WTC11 (cell line): ENCODE measurements at regions not wholly inside any gene's neighbourhood (a gene's known extent, or its start where the extent isn't known, plus 50 kb on each side); places are given as distances from the start of the nearest gene placed in this dataset.

Source experiments
- ATAC-seq: fragments of 200-7000 bp; cut with Tn5 transposase; 2 replicates; pipeline ENCODE4 v1.10.0; 2021; ENCODE audit warnings: mild to moderate bottlenecking, moderate library complexity
- CTCF ChIA-PET: fragments of 300-600 bp; sonication (Branson Sonifier 250); formaldehyde crosslinking; loops from one replicate; lab custom pipeline; 2021; ENCODE audit warnings: antibody characterized with exemption; lab: Charles Lee
- POLR2A ChIA-PET: fragments of 350-600 bp; sonication (Branson Sonifier 250); formaldehyde crosslinking; loops from one replicate; lab custom pipeline; 2021; ENCODE audit warnings: antibody characterized with exemption; lab: Charles Lee
- DNase-seq: peaks from one replicate; pipeline ENCODE4 v3.0.0; 2021; ENCODE audit warnings: low spot score
- H3K27ac Mint-ChIP-seq: 2 replicates; pipeline ENCODE4 v1.8.0; 2021; ENCODE audit warnings: mixed read lengths
- H3K27me3 Mint-ChIP-seq: 2 replicates; pipeline ENCODE4 v1.8.0; 2021; ENCODE audit warnings: low read depth, mild to moderate bottlenecking, moderate library complexity, mixed read lengths
- H3K36me3 Mint-ChIP-seq: 2 replicates; pipeline ENCODE4 v1.8.0; 2021; ENCODE audit warnings: mixed read lengths
- H3K4me1 Mint-ChIP-seq: 2 replicates; pipeline ENCODE4 v1.8.0; 2022; ENCODE audit warnings: mixed read lengths
- H3K4me3 Mint-ChIP-seq: 2 replicates; pipeline ENCODE4 v1.8.0; 2021; ENCODE audit warnings: mild to moderate bottlenecking, moderate library complexity, mixed read lengths
- H3K9me3 Mint-ChIP-seq: 2 replicates; pipeline ENCODE4 v1.8.0; 2021; ENCODE audit warnings: mixed read lengths
- ATF1 ChIP-seq: sonication (generic); formaldehyde crosslinking; IDR thresholded peaks from 2 replicates; pipeline ENCODE4 v1.8.1; 2023; ENCODE audit warnings: mild to moderate bottlenecking, moderate library complexity, missing genetic modification reagents
- CBFB ChIP-seq: sonication (generic); formaldehyde crosslinking; IDR thresholded peaks from 2 replicates; pipeline ENCODE4 v1.8.1; 2022; ENCODE audit warnings: mild to moderate bottlenecking, low read depth, missing genetic modification reagents
- JAZF1 ChIP-seq: fragments of 250-450 bp; sonication (Bioruptor Pico); IDR thresholded peaks from 2 replicates; pipeline ENCODE4 v1.9.0; 2021; ENCODE audit warnings: moderate library complexity, mild to moderate bottlenecking, inconsistent platforms
- MXD4 ChIP-seq: fragments of 250-450 bp; sonication (Bioruptor Pico); IDR thresholded peaks from 2 replicates; pipeline ENCODE4 v1.8.0; 2021; ENCODE audit warnings: mild to moderate bottlenecking, moderate library complexity, borderline replicate concordance
- NFYB ChIP-seq: sonication (generic); formaldehyde crosslinking; conservative IDR thresholded peaks from 2 replicates; pipeline ENCODE4 v1.8.0; 2022; ENCODE audit warnings: low read depth, missing genetic modification reagents
- NR1H2 ChIP-seq: sonication (generic); formaldehyde crosslinking; IDR thresholded peaks from 2 replicates; pipeline ENCODE4 v1.9.0; 2021; ENCODE audit warnings: mild to moderate bottlenecking, moderate library complexity, missing genetic modification reagents
- NR2C2 ChIP-seq: sonication (generic); formaldehyde crosslinking; IDR thresholded peaks from 2 replicates; pipeline ENCODE4 v1.8.0; 2022; ENCODE audit warnings: mild to moderate bottlenecking, missing genetic modification reagents
- PRRX2 ChIP-seq: fragments of 250-450 bp; sonication (Bioruptor Pico); IDR thresholded peaks from 2 replicates; pipeline ENCODE4 v1.8.0; 2021; ENCODE audit warnings: mild to moderate bottlenecking
- SMAD4 ChIP-seq: sonication (generic); formaldehyde crosslinking; IDR thresholded peaks from 2 replicates; pipeline ENCODE4 v1.8.0; 2022; ENCODE audit warnings: mild to moderate bottlenecking, missing genetic modification reagents
- SOX15 ChIP-seq: fragments of 250-450 bp; sonication (Bioruptor Pico); IDR thresholded peaks from 2 replicates; pipeline ENCODE4 v1.9.0; 2021; ENCODE audit warnings: mild to moderate bottlenecking
- TEAD4 ChIP-seq: sonication (generic); formaldehyde crosslinking; IDR thresholded peaks from 2 replicates; pipeline ENCODE4 v1.8.0; 2022; ENCODE audit warnings: mild to moderate bottlenecking, missing genetic modification reagents
- TP53 ChIP-seq: sonication (generic); formaldehyde crosslinking; IDR thresholded peaks from 2 replicates; pipeline ENCODE4 v1.8.1; 2023; ENCODE audit warnings: mild to moderate bottlenecking, missing genetic modification reagents
- ZNF396 ChIP-seq: fragments of 250-450 bp; sonication (Bioruptor Pico); IDR thresholded peaks from 2 replicates; pipeline ENCODE4 v1.8.0; 2021; ENCODE audit warnings: mild to moderate bottlenecking, moderate library complexity, borderline replicate concordance
- TF ChIP-seq, protein P1 (sequence below): sonication (generic); formaldehyde crosslinking; IDR thresholded peaks from 2 replicates; pipeline ENCODE4 v1.8.0; 2023; ENCODE audit warnings: mild to moderate bottlenecking, missing genetic modification reagents
- TF ChIP-seq, protein P2 (sequence below): sonication (generic); formaldehyde crosslinking; IDR thresholded peaks from 2 replicates; pipeline ENCODE4 v1.8.1; 2023; ENCODE audit warnings: mild to moderate bottlenecking, missing genetic modification reagents, borderline replicate concordance
- TF ChIP-seq, protein P3 (sequence below): sonication (generic); formaldehyde crosslinking; IDR thresholded peaks from 2 replicates; pipeline ENCODE4 v1.8.1; 2023; ENCODE audit warnings: mild to moderate bottlenecking, missing genetic modification reagents, moderate library complexity
- TF ChIP-seq, protein P4 (sequence below): sonication (generic); formaldehyde crosslinking; IDR thresholded peaks from 2 replicates; pipeline ENCODE4 v1.8.0; 2023; ENCODE audit warnings: missing genetic modification reagents
- TF ChIP-seq, protein P5 (sequence below): fragments of 250-450 bp; sonication (Bioruptor Pico); IDR thresholded peaks from 2 replicates; pipeline ENCODE4 v2.1.2; 2022; ENCODE audit warnings: mild to moderate bottlenecking, moderate library complexity
- TF ChIP-seq, protein P6 (sequence below): fragments of 200-600 bp; IDR thresholded peaks from 2 replicates; pipeline ENCODE4 v1.8.0; 2022; ENCODE audit warnings: antibody characterized with exemption
- TF ChIP-seq, protein P7 (sequence below): sonication (generic); formaldehyde crosslinking; IDR thresholded peaks from 2 replicates; pipeline ENCODE4 v1.8.1; 2023; ENCODE audit warnings: mild to moderate bottlenecking, missing genetic modification reagents

DNA sequence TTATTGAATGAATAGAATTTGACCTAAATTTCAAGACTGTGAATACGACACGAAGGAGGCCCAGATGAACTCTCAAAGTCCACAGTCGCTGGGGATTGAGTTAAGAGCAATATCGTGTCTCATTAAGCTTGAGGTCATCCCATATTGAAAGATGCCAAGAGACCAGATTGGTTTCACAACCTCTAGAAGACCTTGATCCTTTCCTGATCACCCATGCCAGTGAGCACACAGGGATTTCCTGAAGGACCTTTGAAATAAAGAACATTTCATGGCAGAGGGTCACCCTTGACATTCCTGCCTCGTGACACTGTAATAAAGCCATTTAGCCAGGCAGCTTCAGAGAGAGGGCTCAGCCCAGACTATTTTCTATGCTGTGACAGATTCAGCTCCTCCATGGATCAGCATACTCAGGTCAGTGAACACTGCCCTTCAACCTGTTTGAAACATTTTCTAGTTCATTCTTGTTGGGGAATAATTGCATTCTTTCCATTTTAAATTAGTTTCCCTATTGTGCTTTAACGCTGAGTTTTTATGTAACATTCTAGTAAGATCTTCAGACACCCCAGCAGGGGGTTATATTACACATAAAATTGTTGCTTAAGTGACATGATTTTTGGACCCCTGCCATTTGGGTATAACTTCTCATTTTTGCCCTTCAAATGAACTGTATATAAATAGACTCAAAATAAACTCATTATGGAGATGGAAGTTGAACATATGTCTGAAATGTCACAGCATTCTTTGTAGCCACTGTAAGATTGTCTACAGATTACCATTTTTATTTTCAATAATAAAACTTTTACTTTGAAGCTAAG lies 213.2 kb downstream of the C12orf50 start (continued):
- TF ChIP-seq, protein P1, sequence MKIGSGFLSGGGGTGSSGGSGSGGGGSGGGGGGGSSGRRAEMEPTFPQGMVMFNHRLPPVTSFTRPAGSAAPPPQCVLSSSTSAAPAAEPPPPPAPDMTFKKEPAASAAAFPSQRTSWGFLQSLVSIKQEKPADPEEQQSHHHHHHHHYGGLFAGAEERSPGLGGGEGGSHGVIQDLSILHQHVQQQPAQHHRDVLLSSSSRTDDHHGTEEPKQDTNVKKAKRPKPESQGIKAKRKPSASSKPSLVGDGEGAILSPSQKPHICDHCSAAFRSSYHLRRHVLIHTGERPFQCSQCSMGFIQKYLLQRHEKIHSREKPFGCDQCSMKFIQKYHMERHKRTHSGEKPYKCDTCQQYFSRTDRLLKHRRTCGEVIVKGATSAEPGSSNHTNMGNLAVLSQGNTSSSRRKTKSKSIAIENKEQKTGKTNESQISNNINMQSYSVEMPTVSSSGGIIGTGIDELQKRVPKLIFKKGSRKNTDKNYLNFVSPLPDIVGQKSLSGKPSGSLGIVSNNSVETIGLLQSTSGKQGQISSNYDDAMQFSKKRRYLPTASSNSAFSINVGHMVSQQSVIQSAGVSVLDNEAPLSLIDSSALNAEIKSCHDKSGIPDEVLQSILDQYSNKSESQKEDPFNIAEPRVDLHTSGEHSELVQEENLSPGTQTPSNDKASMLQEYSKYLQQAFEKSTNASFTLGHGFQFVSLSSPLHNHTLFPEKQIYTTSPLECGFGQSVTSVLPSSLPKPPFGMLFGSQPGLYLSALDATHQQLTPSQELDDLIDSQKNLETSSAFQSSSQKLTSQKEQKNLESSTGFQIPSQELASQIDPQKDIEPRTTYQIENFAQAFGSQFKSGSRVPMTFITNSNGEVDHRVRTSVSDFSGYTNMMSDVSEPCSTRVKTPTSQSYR (CRISPR knock-in tag): no peak
- TF ChIP-seq, protein P2, sequence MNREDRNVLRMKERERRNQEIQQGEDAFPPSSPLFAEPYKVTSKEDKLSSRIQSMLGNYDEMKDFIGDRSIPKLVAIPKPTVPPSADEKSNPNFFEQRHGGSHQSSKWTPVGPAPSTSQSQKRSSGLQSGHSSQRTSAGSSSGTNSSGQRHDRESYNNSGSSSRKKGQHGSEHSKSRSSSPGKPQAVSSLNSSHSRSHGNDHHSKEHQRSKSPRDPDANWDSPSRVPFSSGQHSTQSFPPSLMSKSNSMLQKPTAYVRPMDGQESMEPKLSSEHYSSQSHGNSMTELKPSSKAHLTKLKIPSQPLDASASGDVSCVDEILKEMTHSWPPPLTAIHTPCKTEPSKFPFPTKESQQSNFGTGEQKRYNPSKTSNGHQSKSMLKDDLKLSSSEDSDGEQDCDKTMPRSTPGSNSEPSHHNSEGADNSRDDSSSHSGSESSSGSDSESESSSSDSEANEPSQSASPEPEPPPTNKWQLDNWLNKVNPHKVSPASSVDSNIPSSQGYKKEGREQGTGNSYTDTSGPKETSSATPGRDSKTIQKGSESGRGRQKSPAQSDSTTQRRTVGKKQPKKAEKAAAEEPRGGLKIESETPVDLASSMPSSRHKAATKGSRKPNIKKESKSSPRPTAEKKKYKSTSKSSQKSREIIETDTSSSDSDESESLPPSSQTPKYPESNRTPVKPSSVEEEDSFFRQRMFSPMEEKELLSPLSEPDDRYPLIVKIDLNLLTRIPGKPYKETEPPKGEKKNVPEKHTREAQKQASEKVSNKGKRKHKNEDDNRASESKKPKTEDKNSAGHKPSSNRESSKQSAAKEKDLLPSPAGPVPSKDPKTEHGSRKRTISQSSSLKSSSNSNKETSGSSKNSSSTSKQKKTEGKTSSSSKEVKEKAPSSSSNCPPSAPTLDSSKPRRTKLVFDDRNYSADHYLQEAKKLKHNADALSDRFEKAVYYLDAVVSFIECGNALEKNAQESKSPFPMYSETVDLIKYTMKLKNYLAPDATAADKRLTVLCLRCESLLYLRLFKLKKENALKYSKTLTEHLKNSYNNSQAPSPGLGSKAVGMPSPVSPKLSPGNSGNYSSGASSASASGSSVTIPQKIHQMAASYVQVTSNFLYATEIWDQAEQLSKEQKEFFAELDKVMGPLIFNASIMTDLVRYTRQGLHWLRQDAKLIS: no peak
- TF ChIP-seq, protein P3, sequence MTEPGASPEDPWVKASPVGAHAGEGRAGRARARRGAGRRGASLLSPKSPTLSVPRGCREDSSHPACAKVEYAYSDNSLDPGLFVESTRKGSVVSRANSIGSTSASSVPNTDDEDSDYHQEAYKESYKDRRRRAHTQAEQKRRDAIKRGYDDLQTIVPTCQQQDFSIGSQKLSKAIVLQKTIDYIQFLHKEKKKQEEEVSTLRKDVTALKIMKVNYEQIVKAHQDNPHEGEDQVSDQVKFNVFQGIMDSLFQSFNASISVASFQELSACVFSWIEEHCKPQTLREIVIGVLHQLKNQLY (CRISPR knock-in tag): no peak
- TF ChIP-seq NR1H2 (CRISPR knock-in tag) (no peak), SMAD4 (CRISPR knock-in tag) (no peak), TEAD4 (CRISPR knock-in tag) (no peak), MXD4 (no peak), NFYB (no peak)

DNA sequence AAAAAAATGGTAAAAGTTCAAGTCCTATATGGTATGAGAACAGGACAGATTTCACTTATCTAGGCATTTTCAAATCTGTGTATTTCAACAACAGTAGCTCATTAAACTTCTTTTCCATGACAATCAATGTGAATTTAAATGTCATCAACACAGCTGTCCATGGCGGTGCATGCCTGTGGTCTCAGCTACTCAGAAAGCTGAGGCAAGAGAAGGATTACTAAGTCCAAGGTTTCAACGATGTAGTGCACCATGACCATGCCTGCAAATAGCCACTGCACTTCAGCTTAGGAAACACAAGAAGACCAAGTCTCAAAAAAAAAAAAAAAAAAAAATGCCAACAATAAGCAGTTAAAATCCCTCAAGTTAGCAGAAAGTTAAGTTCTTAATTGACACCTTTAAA lies 214.6 kb downstream of the C12orf50 start:
- no peaks in the 10 kb centered on the region for H3K27me3 Mint-ChIP-seq
- H3K4me3 Mint-ChIP-seq: no peak overlapping the region
- ATAC-seq: no peak
- peaks cover 6% of the 10 kb centered on the region; the same call in 1 of the 2 replicates for H3K36me3 Mint-ChIP-seq
- no peaks in the 10 kb centered on the region for H3K4me1 Mint-ChIP-seq
- DNase-seq: no peak
- ChIA-PET CTCF (no interaction called here), POLR2A (no interaction called here)
- H3K9me3 Mint-ChIP-seq: peaks cover 24% of the 10 kb centered on the region
- H3K27ac Mint-ChIP-seq: no peak overlapping the region
- TF ChIP-seq, protein P4, sequence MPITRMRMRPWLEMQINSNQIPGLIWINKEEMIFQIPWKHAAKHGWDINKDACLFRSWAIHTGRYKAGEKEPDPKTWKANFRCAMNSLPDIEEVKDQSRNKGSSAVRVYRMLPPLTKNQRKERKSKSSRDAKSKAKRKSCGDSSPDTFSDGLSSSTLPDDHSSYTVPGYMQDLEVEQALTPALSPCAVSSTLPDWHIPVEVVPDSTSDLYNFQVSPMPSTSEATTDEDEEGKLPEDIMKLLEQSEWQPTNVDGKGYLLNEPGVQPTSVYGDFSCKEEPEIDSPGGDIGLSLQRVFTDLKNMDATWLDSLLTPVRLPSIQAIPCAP: no peak
- TF ChIP-seq, protein P1 (CRISPR knock-in tag): no peak
- TF ChIP-seq NR2C2 (CRISPR knock-in tag) (no peak), SMAD4 (CRISPR knock-in tag) (no peak), ATF1 (CRISPR knock-in tag) (no peak), SOX15 (CRISPR knock-in tag) (no peak), PRRX2 (CRISPR knock-in tag) (no peak), ZNF396 (no peak), TP53 (CRISPR knock-in tag) (no peak), CBFB (CRISPR knock-in tag) (no peak), JAZF1 (CRISPR knock-in tag) (no peak)
- TF ChIP-seq, protein P5, sequence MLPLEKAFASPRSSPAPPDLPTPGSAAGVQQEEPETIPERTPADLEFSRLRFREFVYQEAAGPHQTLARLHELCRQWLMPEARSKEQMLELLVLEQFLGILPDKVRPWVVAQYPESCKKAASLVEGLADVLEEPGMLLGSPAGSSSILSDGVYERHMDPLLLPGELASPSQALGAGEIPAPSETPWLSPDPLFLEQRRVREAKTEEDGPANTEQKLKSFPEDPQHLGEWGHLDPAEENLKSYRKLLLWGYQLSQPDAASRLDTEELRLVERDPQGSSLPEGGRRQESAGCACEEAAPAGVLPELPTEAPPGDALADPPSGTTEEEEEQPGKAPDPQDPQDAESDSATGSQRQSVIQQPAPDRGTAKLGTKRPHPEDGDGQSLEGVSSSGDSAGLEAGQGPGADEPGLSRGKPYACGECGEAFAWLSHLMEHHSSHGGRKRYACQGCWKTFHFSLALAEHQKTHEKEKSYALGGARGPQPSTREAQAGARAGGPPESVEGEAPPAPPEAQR (CRISPR knock-in tag): no peak
- TF ChIP-seq, protein P6, sequence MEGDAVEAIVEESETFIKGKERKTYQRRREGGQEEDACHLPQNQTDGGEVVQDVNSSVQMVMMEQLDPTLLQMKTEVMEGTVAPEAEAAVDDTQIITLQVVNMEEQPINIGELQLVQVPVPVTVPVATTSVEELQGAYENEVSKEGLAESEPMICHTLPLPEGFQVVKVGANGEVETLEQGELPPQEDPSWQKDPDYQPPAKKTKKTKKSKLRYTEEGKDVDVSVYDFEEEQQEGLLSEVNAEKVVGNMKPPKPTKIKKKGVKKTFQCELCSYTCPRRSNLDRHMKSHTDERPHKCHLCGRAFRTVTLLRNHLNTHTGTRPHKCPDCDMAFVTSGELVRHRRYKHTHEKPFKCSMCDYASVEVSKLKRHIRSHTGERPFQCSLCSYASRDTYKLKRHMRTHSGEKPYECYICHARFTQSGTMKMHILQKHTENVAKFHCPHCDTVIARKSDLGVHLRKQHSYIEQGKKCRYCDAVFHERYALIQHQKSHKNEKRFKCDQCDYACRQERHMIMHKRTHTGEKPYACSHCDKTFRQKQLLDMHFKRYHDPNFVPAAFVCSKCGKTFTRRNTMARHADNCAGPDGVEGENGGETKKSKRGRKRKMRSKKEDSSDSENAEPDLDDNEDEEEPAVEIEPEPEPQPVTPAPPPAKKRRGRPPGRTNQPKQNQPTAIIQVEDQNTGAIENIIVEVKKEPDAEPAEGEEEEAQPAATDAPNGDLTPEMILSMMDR: no peak
- TF ChIP-seq, protein P7, sequence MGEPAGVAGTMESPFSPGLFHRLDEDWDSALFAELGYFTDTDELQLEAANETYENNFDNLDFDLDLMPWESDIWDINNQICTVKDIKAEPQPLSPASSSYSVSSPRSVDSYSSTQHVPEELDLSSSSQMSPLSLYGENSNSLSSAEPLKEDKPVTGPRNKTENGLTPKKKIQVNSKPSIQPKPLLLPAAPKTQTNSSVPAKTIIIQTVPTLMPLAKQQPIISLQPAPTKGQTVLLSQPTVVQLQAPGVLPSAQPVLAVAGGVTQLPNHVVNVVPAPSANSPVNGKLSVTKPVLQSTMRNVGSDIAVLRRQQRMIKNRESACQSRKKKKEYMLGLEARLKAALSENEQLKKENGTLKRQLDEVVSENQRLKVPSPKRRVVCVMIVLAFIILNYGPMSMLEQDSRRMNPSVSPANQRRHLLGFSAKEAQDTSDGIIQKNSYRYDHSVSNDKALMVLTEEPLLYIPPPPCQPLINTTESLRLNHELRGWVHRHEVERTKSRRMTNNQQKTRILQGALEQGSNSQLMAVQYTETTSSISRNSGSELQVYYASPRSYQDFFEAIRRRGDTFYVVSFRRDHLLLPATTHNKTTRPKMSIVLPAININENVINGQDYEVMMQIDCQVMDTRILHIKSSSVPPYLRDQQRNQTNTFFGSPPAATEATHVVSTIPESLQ: no peak
